ENCODE measurements at regions not wholly inside any gene's neighbourhood (a gene's known extent, or its start where the extent isn't known, plus 50 kb on each side); places are given as distances from the start of the nearest gene placed in this dataset.

DNA sequence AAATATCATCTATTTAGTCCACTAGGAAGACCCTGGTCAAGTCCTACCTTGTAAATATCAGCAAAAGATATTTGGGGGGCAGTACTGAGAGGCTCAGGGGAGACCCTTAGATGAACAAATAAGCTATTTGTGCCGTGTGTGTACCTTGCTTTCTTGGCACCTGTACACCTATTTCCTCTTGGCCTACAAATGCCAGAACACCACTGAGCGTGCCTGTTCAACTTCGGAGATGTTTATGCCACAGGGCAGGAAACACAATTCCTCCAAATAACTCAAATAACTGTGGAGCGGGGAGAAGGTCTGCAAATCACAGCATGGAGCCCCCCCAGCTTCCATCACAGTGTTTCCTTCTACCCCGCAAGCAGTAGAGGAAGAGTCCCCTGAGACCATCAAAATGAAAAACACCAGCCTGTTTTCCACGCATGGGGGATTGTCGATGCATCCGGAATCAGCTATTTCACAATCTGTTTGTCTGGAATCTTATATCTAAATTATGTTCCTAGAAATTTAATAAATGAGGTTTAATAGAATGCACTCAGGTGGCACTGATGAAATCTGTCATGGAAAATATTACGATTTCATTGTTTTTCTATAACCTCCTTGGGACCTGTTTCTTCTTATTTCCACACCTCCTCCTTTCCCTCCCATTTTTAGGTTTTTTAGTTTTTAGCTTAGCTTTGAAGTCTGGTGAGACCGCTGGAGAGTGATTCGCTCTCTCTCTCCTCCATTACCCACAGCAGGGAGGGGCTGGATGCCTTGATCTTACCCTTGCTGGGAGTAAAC is 254.0 kb upstream of the SRRM4 start:
- ATAC-seq (no peak), FAIRE-seq (no peak), DNase-seq (no peak)
- Histone ChIP-seq H3K27me3 (no peaks in the 10 kb centered on the region), H3K9me3 (no peaks in the 10 kb centered on the region), H3K4me3 (no peak overlapping the region), H3K4me1 (no peaks in the 10 kb centered on the region), H3K36me3 (no peaks in the 10 kb centered on the region), H3K27ac (no peak overlapping the region)
- intact Hi-C loops (cut with DNase I): no loop called here
- 64 to 72% methylated on average over 11 of the region's 11 CpGs for WGBS, 2 donors
- TF ChIP-seq, protein P1, sequence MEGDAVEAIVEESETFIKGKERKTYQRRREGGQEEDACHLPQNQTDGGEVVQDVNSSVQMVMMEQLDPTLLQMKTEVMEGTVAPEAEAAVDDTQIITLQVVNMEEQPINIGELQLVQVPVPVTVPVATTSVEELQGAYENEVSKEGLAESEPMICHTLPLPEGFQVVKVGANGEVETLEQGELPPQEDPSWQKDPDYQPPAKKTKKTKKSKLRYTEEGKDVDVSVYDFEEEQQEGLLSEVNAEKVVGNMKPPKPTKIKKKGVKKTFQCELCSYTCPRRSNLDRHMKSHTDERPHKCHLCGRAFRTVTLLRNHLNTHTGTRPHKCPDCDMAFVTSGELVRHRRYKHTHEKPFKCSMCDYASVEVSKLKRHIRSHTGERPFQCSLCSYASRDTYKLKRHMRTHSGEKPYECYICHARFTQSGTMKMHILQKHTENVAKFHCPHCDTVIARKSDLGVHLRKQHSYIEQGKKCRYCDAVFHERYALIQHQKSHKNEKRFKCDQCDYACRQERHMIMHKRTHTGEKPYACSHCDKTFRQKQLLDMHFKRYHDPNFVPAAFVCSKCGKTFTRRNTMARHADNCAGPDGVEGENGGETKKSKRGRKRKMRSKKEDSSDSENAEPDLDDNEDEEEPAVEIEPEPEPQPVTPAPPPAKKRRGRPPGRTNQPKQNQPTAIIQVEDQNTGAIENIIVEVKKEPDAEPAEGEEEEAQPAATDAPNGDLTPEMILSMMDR (IDR thresholded peaks at IDR 0.05): no peak

DNA sequence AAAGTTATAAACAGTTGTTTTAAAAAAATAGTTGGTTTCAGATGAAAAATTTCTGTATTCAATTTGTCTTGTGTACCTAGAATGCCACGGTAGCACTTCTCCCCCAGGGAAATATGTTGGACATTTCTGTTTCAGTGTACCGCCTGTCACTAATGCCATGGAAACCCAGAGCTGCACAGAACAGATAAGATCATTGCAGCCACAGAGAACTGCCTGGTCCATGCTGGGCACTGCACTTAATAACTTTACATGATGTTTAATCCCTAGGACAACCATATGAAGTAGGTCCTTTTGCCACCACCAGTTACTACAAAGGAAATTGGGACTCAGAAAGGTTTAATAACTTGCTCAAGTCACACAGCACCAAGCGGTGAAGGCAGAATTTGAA is 253.4 kb upstream of the SRRM4 start:
- 50 to 64% methylated on average over 3 of the region's 3 CpGs for WGBS, 2 donors
- FAIRE-seq (no peak), ATAC-seq (no peak)

DNA sequence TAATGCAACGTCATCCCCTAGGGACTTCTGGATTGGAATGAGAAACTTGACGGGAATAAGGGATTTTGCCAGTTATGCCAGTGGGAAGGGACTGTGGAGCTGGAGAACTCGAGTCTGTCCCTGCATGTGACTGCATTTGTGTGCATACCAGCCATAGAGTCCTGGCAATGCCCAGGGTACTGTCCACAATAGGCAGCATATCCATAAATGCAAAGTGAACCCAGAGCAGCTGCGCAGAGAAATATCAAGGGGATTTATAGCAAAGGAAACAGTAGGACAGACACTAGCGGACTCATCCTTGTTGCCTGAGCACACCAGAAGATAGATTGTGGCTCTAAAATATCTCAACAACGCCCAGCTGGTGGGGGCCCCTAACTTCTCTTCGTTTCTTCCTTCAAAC is 247.1 kb upstream of the SRRM4 start:
- Histone ChIP-seq H3K4me3 (no peak overlapping the region), H3K36me3 (no peaks in the 10 kb centered on the region), H3K4me1 (no peaks in the 10 kb centered on the region), H3K27me3 (no peaks in the 10 kb centered on the region), H3K9me3 (no peaks in the 10 kb centered on the region), H3K27ac (no peak overlapping the region)
- intact Hi-C loops (cut with DNase I): no loop called here
- no peak for ATAC-seq
- no peak for FAIRE-seq
- TF ChIP-seq, protein P1 (IDR thresholded peaks at IDR 0.05): no peak
- no peak for DNase-seq
- WGBS, 2 donors: 35 to 45% methylated on average over 7 of the region's 7 CpGs

More for the DNA sequence above, 253.4 kb upstream of the SRRM4 start:
- intact Hi-C loops (cut with DNase I): no loop called here
- no peaks in the 10 kb centered on the region for H3K4me1 ChIP-seq
- H3K9me3 ChIP-seq: no peaks in the 10 kb centered on the region
- H3K4me3 ChIP-seq: no peak overlapping the region
- no peak for DNase-seq
- H3K27me3 ChIP-seq: no peaks in the 10 kb centered on the region
- no peaks in the 10 kb centered on the region for H3K36me3 ChIP-seq
- TF ChIP-seq, protein P1 (IDR thresholded peaks at IDR 0.05): no peak
- H3K27ac ChIP-seq: no peak overlapping the region

DNA sequence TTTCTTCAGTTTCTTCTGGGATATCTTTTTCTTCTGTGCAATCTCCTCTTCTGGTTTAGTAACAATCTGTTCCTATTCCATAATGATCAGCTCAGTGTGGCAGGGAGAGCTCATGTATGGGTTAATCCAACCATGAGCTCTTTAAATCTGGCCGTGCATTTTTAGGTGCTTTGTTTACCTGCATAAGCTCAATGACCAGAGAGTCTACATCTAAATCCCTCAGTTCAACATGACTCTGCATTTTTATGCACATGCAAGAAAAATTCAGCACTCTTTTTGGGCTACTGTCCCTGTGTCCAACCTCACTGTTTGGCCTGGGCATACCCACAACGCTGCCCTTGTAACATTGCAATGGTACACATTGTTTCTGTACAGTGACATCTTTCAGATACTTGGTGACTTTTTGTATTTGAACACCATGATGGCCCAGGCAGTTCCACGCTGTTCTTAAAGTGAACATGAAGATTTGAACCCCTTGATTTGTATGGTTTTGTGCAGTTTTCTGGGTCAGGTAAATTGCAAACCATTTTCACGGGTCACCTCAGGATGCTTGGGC is 243.3 kb upstream of the SRRM4 start:
- H3K4me1 ChIP-seq: no peaks in the 10 kb centered on the region
- H3K27me3 ChIP-seq: no peaks in the 10 kb centered on the region
- no peaks in the 10 kb centered on the region for H3K9me3 ChIP-seq
- no peak overlapping the region for H3K4me3 ChIP-seq
- intact Hi-C loops (cut with DNase I): no loop called here
- DNase-seq (no peak), FAIRE-seq (no peak), ATAC-seq (no peak)
- H3K27ac ChIP-seq: no peak overlapping the region
- no peaks in the 10 kb centered on the region for H3K36me3 ChIP-seq
- TF ChIP-seq, protein P1 (IDR thresholded peaks at IDR 0.05): no peak
- WGBS, 2 donors: 48 to 56% methylated on average over 4 of the region's 4 CpGs

DNA sequence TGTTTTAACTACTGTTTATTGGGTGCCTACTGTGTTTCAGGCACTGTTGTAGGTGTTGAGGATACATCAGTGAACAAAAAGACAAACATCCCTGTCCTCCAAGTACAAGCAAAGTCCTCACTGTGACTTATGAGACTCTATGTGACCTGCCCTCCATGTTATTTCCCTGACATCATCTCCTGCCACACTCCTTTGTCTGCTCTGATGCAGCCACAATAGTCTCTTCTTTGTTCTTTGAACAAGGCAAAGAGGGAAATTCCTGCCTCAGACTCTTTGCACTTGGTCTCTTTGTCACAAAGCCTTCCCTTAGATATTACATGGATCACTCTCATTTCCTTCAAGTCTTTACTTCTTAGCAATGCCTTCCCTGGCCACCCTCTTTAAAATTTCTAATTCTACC is 240.1 kb upstream of the SRRM4 start:
- TF ChIP-seq, protein P1 (IDR thresholded peaks at IDR 0.05): no peak
- no peaks in the 10 kb centered on the region for H3K4me1 ChIP-seq
- no peaks in the 10 kb centered on the region for H3K9me3 ChIP-seq
- no peaks in the 10 kb centered on the region for H3K27me3 ChIP-seq
- H3K36me3 ChIP-seq: no peaks in the 10 kb centered on the region
- FAIRE-seq (no peak), DNase-seq (no peak), ATAC-seq (no peak)
- H3K4me3 ChIP-seq: no peak overlapping the region
- no peak overlapping the region for H3K27ac ChIP-seq
- intact Hi-C loops (cut with DNase I): no loop called here

Data from pancreas (tissue), 10 donors.